ENCODE measurements at regions not wholly inside any gene's neighbourhood (a gene's known extent, or its start where the extent isn't known, plus 50 kb on each side); places are given as distances from the start of the nearest gene placed in this dataset.

DNA sequence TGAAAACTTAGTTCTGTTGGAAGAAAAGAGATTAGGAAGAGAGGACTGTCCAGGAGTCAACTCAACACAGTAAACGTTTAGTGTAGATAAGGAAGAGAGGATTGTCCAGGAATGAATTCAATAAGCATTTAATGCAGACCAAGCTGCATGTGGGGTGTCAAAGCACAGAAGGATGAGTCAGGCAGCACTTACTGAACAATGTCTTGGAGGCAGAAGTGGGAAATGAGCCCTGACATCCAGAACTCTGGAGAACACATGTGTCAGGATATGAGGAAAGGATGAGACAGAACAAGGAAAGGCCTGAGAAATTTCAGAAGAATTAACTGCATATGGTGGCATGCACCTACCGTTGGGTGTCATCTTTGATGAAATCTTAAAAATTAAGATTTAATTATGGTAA, 429.2 kb upstream of the HTR2A start:
- TF ChIP-seq, protein P1, sequence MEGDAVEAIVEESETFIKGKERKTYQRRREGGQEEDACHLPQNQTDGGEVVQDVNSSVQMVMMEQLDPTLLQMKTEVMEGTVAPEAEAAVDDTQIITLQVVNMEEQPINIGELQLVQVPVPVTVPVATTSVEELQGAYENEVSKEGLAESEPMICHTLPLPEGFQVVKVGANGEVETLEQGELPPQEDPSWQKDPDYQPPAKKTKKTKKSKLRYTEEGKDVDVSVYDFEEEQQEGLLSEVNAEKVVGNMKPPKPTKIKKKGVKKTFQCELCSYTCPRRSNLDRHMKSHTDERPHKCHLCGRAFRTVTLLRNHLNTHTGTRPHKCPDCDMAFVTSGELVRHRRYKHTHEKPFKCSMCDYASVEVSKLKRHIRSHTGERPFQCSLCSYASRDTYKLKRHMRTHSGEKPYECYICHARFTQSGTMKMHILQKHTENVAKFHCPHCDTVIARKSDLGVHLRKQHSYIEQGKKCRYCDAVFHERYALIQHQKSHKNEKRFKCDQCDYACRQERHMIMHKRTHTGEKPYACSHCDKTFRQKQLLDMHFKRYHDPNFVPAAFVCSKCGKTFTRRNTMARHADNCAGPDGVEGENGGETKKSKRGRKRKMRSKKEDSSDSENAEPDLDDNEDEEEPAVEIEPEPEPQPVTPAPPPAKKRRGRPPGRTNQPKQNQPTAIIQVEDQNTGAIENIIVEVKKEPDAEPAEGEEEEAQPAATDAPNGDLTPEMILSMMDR (IDR thresholded peaks at IDR 0.05) = no peak

DNA sequence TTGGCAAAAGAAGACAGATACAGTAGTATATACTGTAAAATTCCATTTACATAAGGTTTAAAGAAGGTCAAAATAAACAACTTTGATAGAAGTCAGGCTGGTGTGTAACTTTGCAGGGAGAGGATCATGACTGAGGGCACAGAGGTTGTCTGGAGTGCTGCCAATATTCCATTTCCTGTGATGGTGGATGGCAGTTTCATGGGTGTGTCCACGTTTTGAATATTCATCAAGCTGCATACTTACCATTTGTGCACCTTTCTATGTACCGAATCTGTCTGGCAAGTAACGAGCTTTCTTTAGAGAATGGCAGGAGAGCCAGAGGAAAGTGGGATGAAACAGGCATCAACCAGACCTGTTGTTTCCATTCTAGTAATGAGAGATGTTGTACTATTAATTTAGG, 420.5 kb upstream of the HTR2A start:
- TF ChIP-seq, protein P1 (IDR thresholded peaks at IDR 0.05) = no peak

DNA sequence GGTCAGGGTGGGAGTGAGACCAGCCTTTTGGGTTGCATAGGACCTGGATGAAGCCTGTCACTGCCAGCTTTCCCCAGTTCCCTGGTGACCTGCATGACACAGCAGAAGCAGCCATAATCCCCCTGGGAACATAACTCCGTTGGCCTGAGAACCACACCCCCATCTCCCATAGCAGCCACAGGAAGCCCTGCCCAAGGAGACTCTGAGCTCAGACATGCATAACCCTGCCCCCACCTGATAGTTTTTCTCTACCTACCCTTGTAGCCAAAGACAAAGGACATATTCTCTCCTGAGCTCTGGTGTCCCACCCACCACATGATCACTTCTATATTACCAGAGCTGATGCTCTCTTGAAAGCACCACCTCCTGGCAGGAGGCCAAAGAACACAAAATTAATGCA, 413.5 kb upstream of the HTR2A start:
- TF ChIP-seq, protein P1 (IDR thresholded peaks at IDR 0.05) = no peak

DNA sequence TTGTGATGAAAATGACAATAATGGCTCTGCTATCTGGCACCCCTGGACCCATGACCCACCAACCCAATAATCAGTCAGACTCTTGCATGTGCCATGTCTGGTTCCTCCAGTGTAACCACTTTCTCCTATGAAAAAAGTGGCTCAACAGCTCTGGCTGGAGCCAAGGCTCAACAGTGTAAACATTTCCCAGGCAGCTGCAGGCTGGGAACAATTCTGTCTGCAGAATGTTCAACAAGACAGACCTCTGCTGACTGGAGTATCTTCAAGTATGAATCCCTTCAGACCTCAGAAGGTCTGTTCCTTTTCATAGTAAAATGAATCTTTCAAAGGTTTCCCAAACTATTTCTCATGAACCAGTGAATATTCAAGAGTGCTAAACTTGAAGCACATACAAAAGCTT, 410.1 kb upstream of the HTR2A start:
- TF ChIP-seq, protein P1 (IDR thresholded peaks at IDR 0.05) = no peak

DNA sequence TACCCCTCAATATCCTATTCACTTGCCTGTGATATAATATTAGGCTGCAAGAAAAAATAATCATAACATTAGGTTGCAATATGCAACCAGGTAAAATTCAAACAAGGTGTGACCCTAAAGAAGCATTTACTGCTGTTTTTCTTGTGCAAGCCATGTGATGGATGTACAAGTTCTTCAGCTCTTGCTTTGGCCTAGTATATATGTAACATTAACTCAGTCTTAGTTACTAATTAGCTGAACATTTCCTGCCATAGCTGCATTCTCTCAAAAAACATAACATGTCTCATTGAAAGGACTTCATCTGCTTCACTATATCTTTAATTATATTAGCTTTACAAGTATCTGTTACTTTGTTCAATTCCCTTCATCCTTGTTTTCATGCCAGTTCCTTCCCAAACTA, 406.8 kb upstream of the HTR2A start:
- TF ChIP-seq, protein P1 (IDR thresholded peaks at IDR 0.05) = no peak

DNA sequence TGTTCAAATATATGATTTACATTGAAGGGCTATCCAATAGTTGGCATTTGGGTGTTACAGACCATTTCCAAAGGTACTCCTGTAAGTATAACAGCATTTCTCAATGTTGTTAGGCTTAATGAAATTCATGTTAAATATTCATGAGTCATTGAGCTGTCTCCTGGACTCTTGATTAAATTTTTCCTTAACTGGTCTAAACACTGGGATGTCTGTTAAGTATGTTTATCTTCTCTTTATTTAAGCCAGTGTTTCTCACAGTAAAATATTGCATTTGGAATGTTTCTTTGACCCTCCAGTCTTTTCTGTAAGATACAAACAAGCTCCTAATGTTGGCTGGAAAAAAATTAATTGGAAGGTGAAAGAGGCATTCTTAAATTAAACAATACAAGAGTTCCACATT, 402.5 kb upstream of the HTR2A start:
- TF ChIP-seq, protein P1 (IDR thresholded peaks at IDR 0.05) = no peak

DNA sequence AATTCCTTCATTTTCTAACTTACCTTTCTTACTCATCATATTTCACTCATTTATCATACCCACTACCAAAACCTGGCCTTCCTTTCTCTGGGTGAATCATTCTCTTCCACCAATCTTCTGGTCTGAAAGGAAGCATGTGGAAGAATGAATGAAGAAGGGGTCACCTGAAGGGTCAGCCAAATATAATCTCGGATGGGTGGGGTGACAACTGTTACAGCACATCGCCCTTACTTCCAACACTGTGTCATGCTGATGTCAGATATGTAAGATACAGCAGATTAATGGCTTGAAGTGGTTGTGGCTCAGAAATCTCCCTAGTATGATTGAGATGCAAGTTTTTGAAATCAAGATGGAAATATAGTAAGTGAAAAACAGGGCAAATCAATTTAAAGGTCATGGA, 401.7 kb upstream of the HTR2A start:
- TF ChIP-seq, protein P1 (IDR thresholded peaks at IDR 0.05) = no peak

DNA sequence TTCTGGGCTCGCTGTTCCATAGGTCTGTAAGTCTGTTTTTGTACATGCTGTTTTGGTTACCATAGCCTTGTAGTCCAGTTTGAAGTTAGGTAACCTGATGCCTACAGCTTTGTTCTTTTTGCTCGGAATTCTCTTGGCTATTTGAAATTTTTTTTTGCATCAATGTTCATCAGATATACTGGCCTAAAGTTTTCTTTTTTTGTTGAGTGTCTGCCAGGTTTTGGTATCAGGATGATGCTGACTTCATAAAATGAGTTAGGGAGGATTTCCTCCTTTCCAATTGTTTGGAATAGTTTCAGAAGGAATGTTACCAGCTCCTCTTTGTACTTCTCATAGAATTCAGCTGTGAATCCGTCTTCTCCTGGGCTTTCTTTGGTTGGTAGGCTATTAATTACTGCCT, 397.8 kb upstream of the HTR2A start:
- TF ChIP-seq, protein P1 (IDR thresholded peaks at IDR 0.05) = no peak
